GM18867 (cell line): ENCODE measurements at regions not wholly inside any gene's neighbourhood (a gene's known extent, or its start where the extent isn't known, plus 50 kb on each side); places are given as distances from the start of the nearest gene placed in this dataset.
A peak's percentile ranks its signal among the peaks of the same experiment; 100 is the strongest.

Source experiments
- ATAC-seq: cut with Tn5 transposase; IDR thresholded peaks from one replicate; pipeline ENCODE4 v1.9.1; 2021; ENCODE audit warnings: mild to moderate bottlenecking, moderate library complexity; ENCODE audit not compliant: unreplicated experiment

- ATAC-seq, result no peak
Observed at GRCh38 chr4:35461931-35462659, 782.2 kb downstream of the ARAP2 start.

DNA sequence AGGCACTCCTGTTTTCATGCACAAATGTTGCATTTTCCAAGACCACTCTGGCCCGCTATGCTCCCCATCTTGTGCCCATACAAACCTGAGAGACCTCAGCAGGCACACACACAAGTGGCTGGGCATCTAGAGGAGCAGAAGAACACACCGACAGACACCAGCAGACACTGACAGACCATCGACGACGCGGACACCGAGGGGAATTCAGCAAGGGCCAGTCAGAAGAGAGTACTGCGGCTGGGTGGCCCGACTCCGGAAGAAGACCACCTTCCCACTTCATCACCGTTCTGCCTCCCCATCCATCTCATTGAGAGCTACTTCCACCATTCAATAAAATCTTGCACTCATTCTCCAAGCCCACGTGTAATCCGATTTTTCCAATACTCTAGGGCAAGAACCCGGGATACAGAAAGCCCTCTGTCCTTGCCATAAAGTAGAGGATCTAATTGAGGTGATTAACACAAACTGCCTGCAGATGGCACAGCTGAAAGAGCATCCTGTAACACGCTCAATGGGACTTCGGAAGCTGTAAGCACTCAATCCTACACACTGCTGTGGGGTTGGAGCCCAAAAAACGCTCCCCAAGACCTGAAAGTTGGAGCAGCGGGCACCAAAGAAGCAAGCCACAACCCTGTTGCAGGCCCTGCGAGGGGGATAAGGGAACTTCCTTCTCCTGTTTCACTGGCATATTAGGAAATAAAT, 780.9 kb downstream of the ARAP2 start:
- ATAC-seq, result no peak

GRCh38 chr4:35464964-35465528, 779.3 kb downstream of the ARAP2 start:
- no peak for ATAC-seq

DNA sequence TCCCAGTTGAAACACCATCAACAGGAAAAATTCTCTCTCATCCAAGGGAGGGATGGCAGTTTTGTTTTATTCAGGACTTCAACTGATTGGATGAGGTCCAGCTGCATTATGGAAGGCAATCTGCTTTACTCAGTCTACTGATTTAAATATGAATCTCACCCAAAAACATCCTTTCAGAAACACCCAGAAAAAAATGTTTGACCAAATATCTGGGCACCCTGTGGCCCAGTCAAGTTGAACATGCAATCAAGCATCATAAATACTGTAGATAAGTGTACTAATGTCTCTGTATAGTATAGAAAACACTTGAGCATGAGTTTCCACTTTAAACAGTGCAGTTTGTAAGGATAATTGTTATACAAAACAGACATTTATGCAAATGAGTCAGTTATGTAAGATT, 753.2 kb downstream of the ARAP2 start:
- no peak for ATAC-seq

DNA sequence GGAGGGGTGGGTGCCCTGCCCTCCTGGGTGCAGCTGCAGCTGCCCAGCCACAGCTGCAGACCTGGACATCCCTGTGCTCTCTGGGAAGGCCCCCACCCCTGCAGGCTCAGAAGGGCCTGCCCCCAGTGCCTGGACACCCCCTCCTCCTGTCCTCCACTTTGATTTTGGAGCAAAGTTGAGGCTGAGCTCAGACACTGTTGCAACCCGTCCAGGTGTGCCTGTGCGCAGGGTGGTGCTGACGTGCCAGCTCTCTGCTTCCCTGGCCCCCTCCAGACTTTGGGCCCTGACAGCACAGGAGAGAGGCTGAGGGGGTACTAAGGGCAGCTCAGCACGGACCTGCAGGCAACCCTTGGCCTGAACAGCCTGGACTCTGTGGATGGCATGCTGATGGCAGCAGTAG, 750.3 kb downstream of the ARAP2 start:
- ATAC-seq, result no peak

DNA sequence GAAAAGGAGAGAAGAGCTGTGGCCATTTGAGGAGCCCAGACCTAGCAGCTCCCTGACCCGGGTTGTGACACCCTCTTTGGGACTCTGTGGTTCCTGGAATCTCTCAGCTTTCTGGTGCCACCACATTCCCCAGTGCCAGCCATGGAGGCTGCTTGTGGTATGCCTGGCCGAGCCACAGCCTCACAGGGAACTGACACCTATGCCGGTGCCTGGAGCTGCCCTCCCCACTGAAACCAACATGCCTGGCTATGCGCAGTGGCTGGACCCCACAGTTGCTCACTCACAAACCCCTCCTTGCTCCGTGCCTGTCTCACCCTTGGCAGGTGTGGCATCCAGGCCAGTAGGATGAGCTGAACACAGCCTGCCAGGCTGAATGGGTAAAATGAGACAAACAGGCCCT, 749.4 kb downstream of the ARAP2 start:
- ATAC-seq, result no peak

- peak; percentile 78 for ATAC-seq
Observed at GRCh38 chr4:35500812-35501211, 743.5 kb downstream of the ARAP2 start.

- ATAC-seq, result no peak
Observed at GRCh38 chr4:35503435-35503834, 740.9 kb downstream of the ARAP2 start.

GRCh38 chr4:35506161-35506560, 738.2 kb downstream of the ARAP2 start:
- ATAC-seq, result no peak

- no peak for ATAC-seq
Observed at GRCh38 chr4:35511851-35512250, 732.5 kb downstream of the ARAP2 start.

DNA sequence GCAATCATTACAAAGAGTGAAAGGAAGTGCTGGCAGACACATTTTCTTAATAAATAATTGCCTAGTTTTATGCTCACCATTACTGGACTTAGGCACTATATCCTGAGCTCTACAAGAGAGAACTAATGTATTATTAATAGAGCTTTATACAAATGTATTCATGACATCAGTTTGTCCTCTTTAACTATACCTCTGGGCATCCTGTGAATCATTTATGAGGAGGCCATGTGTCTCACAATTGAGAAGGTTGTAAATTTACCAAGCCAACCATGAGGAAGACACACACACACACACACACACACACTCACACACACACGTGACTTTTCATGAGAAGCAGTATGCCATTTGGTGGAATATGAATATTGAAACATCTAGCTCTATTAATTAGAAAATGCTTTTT, 728.2 kb downstream of the ARAP2 start:
- ATAC-seq, result no peak

DNA sequence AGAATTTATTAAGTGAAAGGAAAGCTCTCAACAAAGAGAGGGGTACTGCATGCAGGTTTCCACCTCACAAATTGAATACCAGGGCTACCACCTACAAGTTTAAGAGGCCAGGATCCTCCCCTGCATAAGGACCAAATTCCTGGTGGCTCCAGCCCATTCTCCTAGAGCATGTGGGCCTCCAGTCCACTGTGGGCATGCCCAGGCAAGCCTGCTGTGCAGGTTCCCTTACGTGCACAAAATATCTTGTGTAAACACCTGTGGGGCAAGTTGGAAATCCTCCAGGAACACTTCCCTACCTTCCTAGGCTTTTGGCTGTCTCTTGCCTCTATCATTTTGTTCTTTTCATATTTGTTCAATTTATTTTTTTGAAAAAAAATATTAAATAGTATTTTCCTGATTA, 724.3 kb downstream of the ARAP2 start:
- ATAC-seq, result no peak

DNA sequence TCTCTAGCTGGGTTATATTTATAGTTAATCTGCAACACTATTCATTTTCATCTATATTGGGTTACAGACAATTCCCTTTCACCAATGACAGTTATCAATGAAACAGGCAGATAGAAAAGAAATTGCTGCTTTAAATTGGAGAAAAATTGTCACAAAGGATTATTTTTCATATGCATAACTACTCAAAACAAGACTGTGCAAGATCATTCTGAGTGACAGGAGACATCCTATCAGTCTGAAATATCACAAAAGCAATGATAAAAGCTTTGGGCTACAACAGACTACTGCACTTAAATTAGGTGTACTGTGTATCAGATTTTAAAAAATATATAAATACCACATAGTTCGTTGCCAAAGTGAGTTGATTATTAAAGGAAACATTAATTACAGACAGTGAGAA, 722.6 kb downstream of the ARAP2 start:
- ATAC-seq, result no peak

GRCh38 chr4:35525192-35525978, 718.9 kb downstream of the ARAP2 start:
- peak; percentile 51 for ATAC-seq

GRCh38 chr4:35526456-35526855, 717.9 kb downstream of the ARAP2 start:
- ATAC-seq, result peak; percentile 61

GRCh38 chr4:35534962-35535361, 709.4 kb downstream of the ARAP2 start:
- ATAC-seq, result no peak

DNA sequence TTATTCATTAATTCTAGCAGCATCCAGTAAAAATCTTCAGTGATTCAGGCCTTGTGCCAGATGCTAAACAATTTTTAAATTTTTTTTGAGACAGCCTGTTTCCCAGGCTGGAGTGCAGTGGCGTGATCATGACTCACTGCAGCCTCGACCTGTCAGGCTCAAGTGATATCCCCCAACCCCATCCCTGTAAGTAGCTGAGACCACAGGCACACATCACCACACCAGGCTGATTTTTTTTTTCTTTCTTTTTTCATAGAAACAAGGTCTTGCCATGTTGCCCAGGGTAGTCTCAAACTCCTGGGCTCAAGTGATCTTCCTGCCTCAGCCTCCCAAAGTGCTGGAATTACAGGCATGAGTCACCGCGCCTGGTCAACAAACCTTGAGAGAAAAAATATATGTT, 705.5 kb downstream of the ARAP2 start:
- no peak for ATAC-seq

DNA sequence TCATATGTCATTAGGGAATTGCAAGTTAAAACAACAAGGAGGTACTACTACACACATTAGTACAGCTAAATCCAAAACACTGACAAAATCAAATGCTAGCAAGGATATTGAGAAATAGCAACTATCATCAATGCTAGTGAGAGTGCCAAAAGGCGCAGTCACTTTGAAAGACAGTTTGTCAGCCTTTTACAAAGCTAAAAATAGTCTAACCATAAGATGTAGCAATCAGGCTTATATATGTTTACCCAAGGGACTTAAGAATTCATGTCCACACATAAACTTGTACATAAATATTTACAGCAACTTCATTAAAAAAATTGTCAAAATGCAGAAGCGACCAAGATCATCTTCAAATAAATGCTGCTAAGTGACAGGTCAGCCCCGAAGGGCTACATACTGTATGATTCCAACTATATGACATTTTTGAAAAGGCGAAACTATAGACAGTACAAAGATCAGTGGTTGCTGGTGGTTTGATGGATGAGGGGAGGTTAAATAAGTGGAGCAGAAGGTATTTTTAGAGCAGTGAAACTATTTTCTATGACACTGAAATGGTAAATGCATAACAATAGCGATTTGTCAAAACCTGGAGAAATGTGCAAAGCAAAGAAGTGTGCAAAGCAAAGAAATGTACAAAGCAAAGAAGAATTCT, 704.8 kb downstream of the ARAP2 start:
- no peak for ATAC-seq

- ATAC-seq, result no peak
Observed at GRCh38 chr4:35541146-35541887, 703.0 kb downstream of the ARAP2 start.

DNA sequence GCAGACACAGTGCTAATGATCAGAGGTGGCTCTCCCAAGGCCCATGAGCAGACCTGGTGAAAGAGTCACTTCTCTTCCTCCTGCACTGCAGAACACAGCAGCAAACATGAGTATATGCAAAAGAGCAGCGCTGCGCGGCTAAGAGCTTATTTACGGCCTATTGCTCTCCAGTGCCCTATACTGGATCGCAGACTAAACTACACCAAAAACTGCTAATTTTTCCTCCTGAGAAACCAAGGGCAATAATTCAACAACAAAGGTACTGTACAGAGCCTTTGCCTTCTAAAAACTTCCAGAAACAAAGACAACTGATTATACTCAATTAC, 702.5 kb downstream of the ARAP2 start:
- no peak for ATAC-seq
